SIG-M5 treated with dmso at 0.1 percent for 504 hours (cell line): ENCODE measurements at regions not wholly inside any gene's neighbourhood (a gene's known extent, or its start where the extent isn't known, plus 50 kb on each side); places are given as distances from the start of the nearest gene placed in this dataset.
A peak's percentile ranks its signal among the peaks of the same experiment; 100 is the strongest.

ENCODE experiments used
- DNase-seq: peaks from one replicate; lab custom pipeline; 2025; ENCODE audit not compliant: unreplicated experiment; lab: John Stamatoyannopoulos, UW

DNA sequence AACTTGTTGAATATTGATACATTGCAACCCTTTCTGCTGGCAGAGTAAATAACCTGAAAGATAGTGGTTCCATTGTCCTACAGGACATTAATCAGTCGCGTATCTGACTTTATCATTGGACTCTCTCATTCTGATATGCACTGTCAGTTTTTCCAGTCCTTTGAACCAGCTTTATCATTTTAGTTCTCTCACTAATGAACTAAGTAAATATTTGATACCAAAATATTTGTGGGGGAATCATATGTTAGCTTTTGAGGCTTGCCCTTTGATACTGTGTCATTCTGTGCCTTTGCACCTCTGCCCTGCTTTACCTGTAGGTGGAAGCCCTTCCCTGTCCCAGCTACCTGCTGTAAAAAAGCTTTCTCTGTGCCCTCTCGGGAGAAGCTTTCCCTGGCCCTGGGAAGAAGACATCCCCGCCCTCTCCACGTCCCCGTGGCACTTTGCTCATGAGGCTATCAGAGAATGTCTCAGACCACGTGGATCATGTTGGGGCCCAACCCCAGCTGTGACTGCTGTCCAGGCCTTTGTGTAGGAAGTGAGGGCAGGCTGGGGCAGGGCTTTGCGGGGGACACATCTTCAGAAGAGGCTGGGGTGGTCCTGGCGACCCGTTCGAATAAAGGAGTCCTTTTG, 117.8 kb upstream of the NXT1 start:
- DNase-seq = no peak

- DNase-seq = no peak
These were observed 118.4 kb upstream of the NXT1 start for GRCh38 chr20:23232219-23232581.

- no peak for DNase-seq
These were observed 118.9 kb upstream of the NXT1 start for GRCh38 chr20:23231561-23232218.

DNA sequence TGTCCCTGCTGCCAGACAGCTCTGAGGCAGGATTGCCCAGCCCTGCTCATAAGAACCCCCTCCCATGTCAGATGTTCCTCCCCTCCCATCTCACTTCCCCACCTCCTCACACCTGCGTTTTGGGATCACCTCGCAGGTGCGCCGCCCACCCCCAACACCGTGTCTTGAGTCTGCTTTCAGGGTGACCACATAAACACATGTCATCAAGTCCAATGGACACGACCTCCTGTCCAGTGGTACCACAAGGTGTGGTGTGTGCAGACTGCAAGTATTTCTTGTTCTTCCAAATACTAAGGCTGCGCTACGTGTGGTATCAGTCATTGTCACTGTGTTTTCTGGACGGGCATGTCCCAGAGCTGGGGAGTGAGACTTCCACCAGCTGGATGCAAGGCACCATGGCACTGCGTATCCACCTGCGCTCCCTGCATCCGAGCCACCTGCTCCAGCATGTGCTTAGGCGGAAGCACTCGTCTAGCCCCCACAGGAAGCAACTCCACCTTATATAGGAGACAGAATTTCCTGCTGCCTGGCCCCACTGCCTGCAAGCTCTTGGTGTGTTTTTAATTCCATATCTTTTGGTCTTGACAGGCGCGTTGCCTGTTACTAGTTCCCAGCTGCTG, 119.7 kb upstream of the NXT1 start:
- no peak for DNase-seq

DNA sequence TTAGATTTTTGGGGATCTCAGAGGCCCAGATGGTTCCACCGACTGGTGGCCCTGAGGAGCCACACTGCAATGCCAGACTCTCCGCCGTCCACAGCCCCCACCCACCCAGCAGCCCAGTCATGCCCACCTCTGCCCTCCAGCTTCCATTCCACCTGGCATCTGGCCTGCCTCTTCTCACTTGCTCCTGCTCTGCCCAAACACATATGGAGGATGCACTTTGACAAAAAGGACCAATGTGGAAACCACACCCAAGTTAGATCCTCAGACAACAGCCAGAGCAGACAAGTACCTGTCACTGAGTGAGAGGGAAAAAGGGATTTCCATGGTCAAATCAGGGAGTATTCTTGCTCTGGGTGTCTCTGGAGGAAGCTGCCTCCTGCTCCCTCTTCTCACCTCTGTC, 120.6 kb upstream of the NXT1 start:
- no peak for DNase-seq

- no peak for DNase-seq
These were observed 121.7 kb upstream of the NXT1 start for GRCh38 chr20:23228912-23229311.

DNA sequence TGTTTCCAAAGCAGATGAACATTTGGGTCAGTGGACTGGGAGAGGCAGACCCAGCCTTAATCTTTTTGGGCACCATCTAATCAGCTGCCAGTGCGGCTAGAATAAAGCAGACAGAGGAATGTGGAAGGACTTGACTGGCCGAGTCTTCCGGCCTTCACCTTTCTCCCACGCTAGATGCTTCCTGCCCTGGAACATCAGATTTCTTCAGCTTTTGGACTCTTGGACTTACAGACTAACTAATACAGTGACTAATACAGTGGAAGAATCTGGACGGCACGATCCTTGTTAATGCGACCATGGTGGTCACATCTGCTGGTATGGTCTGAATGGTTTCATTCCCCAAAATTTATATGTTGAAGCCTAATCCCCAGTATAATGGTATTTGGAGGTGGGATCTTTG, 122.6 kb upstream of the NXT1 start:
- DNase-seq = no peak

DNA sequence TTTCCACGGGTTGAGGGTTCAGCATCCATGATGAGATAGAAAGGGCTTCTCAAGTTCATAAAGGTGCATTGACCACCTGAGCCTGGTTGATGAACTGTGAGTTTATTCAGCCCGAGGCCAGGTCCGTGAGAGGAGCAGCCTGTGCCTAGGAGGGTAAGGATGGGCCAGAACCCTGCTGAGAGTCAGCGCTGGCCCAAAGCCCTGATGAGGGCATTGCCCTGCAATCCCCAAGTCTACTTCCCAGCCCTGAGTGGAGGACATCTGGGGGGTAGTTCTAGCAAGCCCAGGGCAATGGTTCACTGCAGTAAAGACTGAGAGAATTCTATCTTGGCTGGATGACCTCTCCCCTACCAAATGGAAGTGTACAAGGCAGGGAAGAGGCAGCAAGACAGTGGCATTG, 123.3 kb upstream of the NXT1 start:
- no peak for DNase-seq

DNA sequence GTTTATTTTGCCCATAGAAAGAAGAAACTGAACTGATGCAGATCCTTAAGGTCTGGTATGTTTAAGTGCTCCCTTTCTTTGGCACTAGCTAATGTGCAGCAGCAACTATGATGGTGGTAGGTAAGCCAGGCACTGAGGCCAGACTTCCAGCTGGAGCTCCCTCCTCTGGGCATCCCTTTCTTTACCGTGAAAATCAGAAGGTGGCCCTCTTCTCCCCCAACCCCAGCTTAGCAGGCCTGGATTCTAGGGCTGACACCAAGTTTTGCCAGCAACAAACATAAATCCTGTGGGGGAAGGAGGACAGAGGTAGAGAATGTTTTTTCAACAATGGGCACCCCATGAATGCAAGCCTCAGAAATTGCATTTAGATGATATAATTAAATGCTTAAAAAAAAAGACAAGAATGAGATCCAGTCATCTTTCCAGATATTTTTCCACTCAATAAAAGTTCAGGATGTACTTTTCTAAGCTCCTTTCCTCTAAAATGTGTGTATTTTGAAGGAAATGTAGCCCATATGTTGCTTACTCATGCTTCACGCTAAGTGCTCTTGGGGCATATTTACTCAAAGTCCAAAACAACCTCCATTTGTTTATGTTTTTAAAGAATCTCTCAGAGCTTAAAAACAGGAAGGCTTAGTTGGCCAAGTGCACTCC, 123.9 kb upstream of the NXT1 start:
- DNase-seq = no peak

DNA sequence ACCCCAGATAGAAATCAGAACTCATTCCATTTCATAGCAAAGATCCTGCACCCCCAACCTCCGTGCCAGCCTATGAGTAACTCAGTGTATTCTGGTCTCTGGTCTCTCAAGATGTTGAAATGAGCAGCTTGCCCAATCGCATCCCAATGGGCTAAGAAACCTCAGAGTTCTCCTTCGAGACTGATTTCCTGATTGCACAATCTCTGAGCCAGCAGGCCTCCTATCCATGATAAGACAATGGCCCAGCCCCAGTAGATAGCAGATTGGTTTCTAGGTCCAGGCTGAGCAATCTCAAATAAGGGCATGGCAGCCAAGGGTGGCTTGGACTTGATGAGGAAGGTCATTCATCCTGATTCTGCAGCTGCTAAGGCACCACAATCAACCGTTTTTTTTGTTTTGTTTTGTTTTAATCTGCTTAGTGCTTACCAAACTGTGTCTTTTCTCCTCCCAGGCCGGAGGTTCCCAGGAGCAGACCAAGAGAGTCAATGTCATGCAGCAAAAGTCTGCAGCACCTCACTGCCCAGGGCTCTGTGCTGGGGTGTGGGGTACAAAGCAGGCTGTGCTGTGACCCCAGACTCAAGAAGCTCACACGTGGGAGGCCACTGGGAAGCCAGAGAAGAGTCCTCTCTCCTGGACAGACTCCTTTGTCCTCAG, 125.1 kb upstream of the NXT1 start:
- DNase-seq = peak; percentile 98

DNA sequence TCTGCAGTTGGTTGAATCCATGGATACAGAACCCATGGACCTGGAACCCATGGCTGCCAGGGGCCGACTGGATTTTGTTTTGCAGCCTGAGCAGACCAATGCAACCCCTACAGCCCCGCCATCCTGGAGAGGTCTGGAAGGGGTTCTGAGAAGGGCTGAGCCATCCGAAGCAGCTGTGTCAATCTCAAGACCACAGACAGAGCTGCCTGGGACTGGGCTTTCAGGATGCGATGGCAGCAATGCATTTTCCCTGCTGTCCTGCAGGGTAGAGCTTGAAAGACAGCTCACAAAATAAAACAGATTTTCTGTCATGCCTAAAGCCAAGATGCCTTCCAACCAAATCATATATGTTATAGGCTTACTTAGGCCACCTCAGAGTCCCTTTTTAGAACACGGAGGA, 125.8 kb upstream of the NXT1 start:
- DNase-seq = peak; percentile 18

- DNase-seq = no peak
These were observed 126.5 kb upstream of the NXT1 start for GRCh38 chr20:23223908-23224580.

- DNase-seq = no peak
These were observed 127.9 kb upstream of the NXT1 start for GRCh38 chr20:23222531-23223200.

GRCh38 chr20:23217023-23217422, 130.9 kb upstream of the CD93 start:
- no peak for DNase-seq

- DNase-seq = no peak
These were observed 129.3 kb upstream of the CD93 start for GRCh38 chr20:23215344-23215995.

DNA sequence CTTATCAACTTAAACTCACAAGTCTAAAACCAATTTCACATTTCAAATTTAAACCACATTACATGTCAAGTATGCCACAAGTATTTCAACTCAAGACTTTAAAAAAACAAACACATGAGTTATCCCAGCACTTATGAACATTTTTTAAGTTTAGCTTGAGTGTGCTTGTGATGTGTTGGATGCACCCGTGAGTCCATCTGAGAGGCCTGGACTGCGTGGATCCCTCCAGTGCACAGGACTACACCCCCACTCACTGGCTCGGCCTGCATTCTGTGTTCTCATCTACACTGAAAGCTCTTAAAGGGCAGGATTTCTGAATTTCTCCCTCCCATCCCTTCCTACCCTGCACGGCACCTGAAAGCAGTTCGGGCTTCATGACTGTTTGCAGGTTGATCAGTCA, 128.8 kb upstream of the CD93 start:
- no peak for DNase-seq

DNA sequence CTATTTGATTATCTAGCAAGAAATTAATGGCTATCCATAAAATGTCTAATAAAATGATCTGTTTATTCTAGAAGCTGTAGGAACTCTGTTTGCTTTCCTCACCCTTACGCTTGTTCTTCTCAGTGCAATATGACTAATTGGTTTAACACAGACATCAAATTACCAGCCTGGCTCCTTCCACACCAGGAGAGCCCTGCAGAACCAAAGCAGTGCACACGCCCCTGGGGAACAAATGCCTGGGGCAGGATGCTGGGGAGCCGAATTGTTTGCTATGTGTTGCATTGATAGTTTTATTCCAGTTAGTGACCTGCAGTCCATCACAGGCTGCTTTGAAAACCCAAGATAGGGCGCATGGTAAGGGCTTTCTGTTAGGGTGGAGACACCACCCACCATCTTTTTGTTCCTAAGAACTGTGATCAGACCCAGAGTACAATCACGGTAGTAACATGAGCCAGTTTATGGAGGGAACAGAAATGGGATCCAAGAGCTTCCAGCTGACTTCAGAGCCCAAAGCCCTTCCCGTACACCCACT, 126.4 kb upstream of the CD93 start:
- no peak for DNase-seq

GRCh38 chr20:23212011-23212410, 125.9 kb upstream of the CD93 start:
- DNase-seq = peak; percentile 55

GRCh38 chr20:23211164-23211563, 125.0 kb upstream of the CD93 start:
- no peak for DNase-seq
